GM18505 (cell line): ENCODE measurements at regions not wholly inside any gene's neighbourhood (a gene's known extent, or its start where the extent isn't known, plus 50 kb on each side); places are given as distances from the start of the nearest gene placed in this dataset.

Experiments
- ATAC-seq: cut with Tn5 transposase; IDR thresholded peaks from one replicate; pipeline ENCODE4 v1.9.1; 2021; ENCODE audit not compliant: unreplicated experiment
- POLR2A ChIP-seq: IDR thresholded peaks from 4 replicates; pipeline ENCODE4 v1.6.1; 2011; ENCODE audit warnings: borderline replicate concordance; ENCODE audit not compliant: insufficient read depth, insufficient read length; ENCODE audit errors: extremely low read depth

DNA sequence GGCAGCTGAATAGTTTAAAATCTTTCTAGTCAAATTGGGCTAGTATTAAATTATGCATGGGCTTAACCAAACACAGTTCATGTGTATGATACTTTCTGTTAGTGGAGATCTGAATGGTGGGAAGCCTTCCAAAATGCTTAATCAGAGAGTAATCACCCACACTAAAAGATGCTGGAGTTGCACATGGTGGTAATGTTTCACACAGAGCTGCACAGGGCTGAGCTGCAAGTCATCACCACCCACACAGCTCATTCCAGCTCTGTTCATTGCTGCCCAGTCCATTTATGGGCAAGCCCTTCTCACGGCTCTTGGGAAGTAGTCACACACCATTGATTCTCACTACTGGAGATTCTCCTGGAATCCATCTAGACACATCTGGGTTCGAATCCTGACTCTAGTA is 351.5 kb upstream of the KCNN2 start:
- TF ChIP-seq POLR2A: no peak
- ATAC-seq: no peak

DNA sequence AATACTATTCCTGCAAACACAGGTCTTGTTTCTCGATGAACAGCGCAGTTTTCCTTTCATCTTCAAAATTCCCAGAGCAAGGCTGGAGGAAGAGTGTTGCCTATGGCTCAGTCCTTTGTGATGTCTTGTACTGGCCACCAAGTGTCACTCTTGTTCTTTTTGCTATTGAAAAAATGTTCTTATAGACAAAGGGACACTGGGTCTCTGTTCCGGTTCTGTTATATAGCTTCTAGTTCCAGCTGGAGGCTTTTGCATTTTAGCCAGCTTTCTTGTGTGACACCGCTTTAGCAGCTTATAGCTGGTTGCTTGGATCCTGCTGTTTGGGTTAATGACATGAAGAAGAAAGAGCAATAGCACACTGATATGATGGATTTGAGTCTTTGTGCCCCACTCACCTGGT is 343.7 kb upstream of the KCNN2 start:
- ATAC-seq: no peak
- no peak for TF ChIP-seq POLR2A

DNA sequence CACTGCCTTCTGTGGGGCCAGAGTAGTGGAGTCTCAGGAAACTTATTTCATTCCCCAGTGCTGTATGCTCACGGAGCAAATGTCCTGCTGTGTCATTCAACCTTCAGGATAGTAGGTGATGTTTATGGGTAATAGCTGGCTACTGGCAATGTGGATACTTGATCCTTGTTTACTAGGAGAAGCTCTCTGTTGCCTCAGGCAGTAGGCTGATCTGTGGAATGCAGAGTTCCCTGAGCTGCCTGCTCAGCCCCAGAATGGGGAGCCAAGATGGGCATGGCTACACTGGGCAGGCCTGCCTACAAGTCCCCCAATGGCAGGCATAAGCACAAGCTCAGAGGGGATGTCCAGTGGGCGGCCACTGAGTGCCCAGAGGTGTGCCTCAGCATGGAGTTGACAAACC is 323.1 kb upstream of the KCNN2 start:
- ATAC-seq: no peak
- TF ChIP-seq POLR2A: no peak

DNA sequence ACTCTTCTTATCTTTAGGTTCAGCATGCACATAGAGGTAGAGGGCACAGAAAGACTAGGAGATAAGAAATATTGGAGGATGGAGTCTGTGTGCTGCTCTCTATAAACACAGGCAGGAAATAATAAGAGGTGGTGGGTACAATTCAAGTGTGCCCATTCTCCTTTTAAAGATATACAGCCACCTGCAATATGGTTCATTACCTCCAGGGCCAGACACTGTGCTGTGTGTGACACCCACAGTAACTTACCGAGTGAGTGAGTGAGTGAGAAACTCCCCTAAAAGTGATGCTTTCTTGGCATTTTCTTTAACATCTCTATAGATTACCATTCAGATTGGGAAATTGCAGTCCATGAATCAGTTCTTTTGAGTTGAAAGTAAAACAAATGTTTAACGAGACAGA is 311.8 kb upstream of the KCNN2 start:
- TF ChIP-seq POLR2A: no peak
- no peak for ATAC-seq

DNA sequence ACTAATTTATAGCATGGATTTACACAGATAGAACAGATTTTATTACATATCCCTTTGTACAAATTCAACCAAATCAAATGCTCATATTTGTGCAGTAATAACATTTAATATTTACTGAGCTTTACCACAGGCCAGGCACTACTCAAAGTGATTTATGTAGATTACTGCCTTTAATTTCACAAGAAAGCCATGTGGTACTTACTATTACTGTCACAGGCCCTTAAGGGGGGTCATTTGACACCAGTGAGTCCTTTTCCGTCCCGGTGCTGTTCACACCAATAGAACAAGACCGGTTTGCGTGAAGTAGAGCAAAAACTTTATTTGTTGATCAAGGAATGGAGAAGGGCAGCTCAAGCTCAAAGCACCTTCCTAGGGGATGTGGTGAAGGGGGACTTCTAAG is 308.5 kb upstream of the KCNN2 start:
- ATAC-seq: no peak
- TF ChIP-seq POLR2A: no peak

DNA sequence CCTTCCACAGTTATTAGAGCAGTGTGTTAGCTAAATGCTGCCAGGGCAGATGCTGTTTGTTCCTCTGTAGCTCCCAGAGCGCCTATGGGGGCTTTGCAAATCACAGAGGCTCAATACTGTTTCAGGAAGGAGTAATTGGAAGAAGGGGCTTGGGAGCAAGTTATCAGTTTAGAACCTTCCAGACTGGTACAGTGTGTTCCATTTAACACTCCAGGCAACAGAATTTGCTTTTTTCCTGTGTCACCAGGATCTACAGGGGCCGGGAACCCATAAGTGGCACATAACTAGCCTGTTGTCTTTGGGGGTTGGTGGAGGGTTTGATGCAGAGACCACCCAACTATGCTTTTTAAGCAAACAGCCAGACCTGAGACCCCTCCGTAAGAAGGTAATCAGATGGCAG is 307.3 kb upstream of the KCNN2 start:
- TF ChIP-seq POLR2A: no peak
- ATAC-seq: no peak

DNA sequence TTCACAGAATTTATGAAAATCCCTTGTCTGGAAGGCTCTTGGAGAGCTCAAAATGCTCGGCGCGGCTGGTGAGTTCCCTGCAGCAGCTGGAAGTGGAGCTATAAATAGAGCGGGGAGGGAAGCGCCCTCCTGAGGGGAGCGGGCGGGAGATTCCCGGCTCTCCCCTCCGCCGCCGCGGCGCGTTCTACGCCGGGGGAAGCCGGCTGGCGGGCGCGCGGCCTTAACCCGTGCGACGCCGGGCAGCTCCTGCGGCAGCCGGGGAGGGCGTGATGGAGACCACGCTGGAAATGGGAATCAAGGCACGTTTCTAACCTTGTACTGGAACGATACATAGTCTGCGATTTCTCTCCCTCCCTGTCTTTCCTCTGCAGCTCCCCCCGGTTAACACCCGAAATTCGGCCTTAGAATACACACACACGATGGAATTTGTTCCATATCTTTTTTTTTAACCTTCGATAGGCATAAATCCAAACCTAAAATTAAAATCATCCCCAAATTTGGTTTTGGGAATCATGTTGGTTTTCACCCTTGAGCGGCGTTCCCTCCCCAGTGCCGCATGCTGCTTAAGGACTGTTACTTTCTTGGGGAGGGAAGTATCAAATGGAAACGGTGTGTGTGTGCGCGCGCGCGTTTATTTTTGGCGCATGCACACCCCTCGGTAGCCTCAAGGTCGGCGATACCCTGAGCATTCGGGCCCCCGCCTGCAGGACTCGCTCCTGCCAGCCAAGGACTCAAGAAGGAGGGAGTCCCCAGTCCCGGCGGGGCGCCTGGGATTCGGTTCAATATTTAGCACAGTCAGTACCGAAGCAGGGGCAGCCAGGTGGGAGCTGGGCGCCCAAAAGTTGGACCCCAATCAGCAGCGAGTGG is 306.3 kb upstream of the KCNN2 start:
- TF ChIP-seq POLR2A: no peak
- ATAC-seq: no peak

DNA sequence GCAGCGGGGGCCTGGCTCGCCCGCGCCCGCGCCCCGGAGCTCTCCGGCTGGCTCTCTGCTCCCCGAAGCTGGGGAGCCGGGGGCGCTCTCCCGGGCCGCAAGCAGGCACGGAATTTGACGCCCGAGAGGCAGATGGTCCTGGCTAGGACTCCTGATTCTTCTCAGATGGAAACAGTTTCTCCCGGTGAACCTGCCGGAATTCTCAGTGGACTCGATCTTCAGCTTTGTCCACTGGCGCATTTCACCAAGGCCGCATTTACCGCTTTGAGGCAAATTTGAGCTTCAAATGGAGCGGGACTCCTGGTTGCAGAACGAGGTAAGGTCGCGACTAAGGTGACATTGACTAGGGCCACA is 305.7 kb upstream of the KCNN2 start:
- ATAC-seq: no peak

DNA sequence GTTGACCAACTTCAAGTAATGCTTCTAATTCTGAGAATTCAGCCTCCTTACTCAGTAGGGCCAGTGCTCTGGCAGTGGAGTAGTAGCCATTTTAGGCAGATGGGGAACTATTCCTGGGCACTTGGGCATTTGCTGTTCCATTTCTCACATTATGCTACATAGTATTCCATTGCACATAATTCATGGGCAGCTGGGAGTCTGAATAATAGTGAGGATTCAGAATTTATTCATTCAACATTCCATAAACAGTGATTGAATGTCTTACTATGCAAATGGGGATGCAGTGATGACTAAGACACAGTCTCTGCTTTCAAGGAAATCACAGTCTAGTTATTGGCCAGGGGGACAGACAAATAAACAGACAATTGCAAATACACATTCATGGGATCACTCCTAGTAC is 301.0 kb upstream of the KCNN2 start:
- TF ChIP-seq POLR2A: no peak
- no peak for ATAC-seq

More for the DNA sequence above, 305.7 kb upstream of the KCNN2 start:
- no peak for TF ChIP-seq POLR2A

DNA sequence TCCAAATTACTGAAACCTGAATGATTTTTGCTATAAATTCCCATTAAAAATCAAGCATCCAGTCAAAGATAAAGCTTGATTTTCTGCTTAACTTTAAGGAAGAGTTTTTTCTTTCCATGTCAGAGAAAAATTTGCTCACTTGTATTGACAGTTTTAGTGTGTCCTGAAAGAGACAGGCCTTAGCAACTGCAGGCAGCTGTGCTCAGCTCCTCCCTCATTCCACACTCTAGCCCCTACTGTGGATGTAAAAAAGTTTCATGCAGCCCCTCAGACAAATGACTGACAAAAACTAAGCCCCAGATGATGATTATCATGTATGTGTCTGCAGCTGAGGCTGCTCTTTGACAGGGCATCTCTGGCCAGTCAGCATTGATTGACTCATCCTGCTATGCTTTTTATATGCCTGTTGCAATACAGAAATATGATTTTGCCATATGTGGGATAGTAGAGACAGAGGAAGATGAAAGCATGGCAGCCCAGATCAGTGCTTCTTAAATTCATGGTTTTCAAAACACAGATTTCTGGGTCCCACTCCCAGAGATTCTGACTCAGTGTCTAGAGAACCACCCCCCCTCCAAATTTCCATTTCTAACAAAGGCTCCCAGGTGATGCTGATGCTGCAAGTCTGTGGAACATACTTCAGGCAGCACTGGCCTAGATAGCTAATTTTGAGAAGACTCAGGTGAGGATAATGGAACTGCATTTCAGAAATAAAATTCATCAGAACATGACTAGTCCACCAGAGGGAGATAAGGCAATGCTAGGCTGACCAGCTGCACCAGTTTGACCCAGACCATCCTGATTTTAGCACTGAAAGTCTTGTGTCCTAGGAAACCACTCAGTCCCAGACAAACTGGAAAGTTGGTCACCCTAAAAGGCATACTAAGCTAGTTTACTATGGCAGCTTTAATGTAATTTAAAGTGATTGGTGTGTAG is 298.7 kb upstream of the KCNN2 start:
- no peak for TF ChIP-seq POLR2A
- no peak for ATAC-seq

DNA sequence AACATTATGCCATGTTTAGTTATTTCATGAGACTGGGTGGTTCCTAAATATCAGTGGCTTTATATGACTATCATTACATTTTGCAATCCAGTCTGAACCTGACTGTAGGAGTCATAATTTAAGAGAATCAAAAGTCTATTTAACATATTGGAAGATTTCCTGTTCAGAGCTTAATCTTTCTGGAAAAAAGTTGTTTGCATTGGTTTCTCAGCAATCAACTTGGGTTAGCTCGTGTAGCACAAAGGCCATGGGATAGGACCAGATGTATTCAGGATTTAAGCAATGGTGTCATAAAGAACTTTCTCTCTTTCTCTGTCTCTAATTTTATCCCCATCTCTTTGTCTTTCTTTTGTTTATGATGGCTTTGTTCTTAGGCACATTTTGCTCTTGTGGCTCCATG is 296.0 kb upstream of the KCNN2 start:
- TF ChIP-seq POLR2A: no peak
- no peak for ATAC-seq

DNA sequence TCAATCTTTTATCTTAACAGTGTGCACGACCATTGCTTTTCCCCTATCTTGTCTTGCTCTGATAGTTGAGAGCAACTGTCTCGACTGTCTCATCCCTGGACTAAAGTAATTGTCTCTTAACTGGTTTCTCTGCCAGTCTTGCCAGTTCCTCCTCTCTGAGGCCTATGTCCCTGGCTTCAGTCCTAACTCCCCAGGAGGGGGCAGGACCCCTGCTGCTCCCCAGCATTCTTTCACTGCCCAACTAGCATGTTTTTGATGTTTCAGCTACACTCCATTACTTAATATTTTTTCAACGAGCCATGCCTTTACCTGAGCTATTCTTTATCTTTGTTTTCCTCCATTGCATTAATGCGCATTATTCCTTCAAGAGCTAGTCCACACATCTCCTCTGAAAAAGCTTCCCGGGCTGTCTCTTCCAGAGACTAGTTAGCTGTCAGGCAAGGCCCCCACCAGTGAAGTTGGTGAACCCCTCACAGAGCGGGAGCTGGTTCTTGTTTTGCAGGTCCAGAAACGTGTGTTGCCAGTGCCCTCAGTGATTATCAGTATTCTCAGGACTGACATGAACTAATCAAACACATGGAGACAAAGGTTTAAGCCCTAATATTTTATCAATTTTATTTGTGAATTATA is 291.7 kb upstream of the KCNN2 start:
- no peak for TF ChIP-seq POLR2A
- ATAC-seq: no peak

DNA sequence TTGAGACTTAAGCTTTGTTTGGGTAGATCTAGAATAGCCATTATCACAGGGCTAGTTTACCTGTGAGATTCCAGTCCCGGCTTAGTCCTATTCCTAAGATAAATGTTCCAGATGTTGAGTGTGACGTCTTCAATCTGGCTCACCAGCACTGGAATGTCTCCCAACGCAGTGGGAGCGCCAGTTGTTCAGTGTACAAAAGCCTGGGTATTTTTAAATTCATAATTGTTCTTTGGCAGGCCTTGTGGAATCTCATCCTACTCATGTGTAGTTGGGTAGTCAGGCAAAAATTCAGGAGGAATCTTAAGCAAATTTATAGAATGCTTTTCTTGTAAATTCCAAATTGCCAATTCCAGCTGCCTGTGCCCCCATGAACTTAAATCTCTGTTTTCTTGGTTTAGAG is 272.6 kb upstream of the KCNN2 start:
- no peak for TF ChIP-seq POLR2A
- ATAC-seq: no peak
